HG02943 (cell line): ENCODE measurements at regions not wholly inside any gene's neighbourhood (a gene's known extent, or its start where the extent isn't known, plus 50 kb on each side); places are given as distances from the start of the nearest gene placed in this dataset.
"Not testable (repeated sequence)": the region's sequence is repeated elsewhere in the genome, so short reads cannot be mapped to it uniquely, and the experiment has no call there.

Experiments used
- ATAC-seq: cut with Tn5 transposase; IDR thresholded peaks from one replicate; pipeline ENCODE4 v1.9.1; 2021; ENCODE audit warnings: mild to moderate bottlenecking, low read depth, moderate library complexity; ENCODE audit not compliant: unreplicated experiment

- no peak for ATAC-seq
Measured at GRCh38 chr18:78857314-78858150, 122.1 kb upstream of the SALL3 start.

GRCh38 chr18:78859686-78860085 is 119.9 kb upstream of the SALL3 start:
- ATAC-seq: no peak

- no peak for ATAC-seq
Measured at GRCh38 chr18:78860117-78860516, 119.5 kb upstream of the SALL3 start.

DNA sequence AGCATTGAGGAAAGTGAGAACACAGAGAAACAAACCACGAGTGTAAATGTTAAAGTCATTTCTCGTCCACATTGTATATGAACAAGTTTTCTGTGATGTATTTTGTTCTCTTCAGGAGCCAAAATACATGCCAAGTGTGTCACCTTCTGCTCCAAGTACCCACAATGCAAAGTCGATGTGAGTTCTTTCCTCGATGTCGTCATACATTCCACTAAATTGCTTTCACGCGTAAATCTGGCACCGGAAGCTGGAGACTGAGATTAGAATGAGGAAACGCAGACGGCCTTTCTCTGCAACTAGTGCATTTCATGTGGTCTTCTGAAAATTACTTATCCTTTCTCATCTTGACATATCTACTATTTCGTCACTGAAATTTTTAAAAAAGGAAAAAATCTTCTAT is 118.5 kb upstream of the SALL3 start:
- ATAC-seq: no peak

- ATAC-seq: no peak
Measured at GRCh38 chr18:78861706-78862105, 117.9 kb upstream of the SALL3 start.

DNA sequence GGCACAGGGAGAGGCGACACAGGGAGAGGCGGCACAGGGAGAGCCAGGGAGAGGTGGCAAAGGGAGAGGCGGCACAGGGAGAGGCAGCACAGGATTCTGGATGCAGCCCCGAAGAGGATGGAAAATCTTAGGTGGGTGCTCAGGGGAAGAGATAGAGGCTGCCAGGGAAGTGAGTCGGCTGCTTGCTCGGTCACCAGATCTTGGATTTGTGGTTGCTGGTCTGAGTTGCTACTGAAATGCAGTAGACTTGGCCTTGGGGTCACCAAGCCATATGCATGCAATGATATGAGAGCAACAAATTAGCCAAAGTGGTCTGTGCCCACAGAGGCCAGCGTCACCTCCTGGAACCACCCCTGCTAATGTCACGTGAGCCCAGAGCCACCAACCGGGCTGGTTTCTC is 117.2 kb upstream of the SALL3 start:
- no peak for ATAC-seq

- ATAC-seq: no peak
Measured at GRCh38 chr18:78865056-78865598, 114.5 kb upstream of the SALL3 start.

DNA sequence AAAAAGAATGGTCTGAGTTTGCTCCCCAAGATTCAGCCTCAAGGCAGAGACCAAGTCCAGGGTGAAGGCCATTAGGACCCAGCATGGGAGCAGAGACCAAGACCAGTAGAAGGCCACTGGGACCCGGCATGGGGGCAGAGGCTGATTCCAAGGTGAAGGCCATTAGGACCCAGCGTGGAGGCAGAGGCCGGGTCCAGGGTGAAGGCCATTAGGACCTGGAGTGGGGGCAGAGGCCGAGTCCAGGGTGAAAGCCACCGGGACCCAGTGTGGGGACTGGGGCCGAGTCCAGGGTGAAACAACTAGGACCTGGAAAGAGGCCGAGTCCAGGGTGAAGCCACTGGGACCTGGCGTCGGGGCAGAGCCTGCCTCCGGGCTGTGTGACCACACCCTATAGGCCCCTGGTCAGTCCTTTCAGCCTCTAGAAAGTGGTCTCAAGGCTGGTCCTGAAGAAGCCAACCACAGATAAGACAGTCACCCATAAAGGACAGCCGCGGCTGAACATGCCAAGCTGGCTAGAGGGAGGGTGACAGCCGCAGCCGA is 113.8 kb upstream of the SALL3 start:
- no peak for ATAC-seq

DNA sequence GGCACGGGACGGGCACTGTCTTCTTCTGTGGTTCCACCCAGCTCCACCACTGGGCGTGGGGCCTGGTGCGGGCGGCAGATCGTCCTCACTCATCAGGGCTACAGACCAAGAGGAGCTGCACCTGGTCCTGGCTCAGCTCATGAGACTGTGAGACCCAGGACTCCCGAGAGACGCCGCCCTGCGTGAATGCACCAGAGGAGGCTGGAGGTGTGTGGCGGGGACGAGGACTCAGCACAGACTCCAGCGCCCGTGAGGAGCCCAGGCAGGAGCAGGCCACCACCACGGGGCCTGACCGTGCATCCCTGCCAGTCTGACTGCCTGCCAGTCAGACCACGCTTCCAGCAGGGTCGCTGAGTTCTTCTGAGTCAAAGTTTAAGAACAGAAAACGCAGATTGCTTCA is 112.5 kb upstream of the SALL3 start:
- ATAC-seq: no peak

DNA sequence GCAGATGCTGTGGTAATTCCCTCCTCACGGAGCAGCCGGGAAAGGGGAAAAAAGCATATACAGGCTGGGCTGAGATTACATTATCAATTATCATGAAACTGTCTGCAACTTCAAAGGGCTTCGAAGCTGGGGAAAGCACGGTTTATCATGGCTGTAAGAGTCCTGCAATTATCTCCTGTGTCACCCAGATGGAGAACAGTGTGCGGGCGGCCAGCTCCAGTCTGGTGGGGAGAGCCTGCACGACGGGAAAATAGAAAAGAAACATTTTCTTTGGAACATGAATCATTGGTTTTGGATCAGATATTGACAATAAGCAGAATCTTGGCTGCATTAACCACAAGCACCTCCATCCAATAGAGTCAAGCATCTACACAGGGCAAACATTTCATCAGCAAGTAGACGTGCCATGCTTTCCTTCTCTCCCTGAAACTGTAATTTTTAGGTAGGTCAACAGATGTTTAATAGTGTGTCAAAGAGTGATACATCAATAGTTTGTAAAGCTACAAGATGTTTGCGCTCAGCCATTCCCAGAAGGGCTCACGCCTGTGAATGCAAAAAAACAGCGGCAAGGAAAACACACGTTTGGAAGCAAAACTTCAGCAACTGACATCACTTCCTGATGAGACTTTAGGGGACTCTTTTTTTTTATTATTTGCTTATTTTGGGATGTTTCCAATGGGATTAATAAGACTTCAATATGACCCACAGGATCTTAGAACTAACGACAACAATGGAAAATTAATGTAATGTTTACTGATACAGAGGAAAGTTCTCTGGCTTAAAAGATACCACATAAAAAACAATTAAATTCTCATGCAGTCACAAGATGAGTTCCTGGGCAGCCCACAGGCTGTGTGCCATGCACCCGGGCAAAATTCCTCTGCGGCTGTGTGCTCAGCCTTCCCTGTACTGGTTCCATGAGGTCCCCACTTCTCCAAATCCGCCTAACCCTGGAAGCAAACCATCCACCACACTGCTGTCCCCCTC is 111.0 kb upstream of the SALL3 start:
- ATAC-seq: no peak

DNA sequence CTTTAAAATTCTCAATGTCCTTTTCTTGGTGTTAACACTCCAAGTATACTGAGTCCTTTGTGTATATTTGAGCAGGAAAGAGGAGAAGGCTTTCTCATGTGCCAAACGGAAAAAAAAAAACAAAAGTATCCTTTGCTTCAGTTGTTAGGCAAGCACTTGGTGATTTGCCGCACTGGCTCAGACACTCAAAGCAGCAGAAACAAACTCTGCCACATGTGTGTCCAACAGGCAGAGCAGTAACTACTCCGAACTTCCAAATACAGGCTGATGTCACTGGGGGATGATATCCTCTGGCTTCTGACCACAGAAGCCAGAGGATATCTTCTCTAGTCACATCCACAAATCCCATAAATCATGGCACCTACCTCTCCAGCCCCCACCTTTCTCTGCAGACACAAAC is 108.0 kb upstream of the SALL3 start:
- ATAC-seq: no peak

DNA sequence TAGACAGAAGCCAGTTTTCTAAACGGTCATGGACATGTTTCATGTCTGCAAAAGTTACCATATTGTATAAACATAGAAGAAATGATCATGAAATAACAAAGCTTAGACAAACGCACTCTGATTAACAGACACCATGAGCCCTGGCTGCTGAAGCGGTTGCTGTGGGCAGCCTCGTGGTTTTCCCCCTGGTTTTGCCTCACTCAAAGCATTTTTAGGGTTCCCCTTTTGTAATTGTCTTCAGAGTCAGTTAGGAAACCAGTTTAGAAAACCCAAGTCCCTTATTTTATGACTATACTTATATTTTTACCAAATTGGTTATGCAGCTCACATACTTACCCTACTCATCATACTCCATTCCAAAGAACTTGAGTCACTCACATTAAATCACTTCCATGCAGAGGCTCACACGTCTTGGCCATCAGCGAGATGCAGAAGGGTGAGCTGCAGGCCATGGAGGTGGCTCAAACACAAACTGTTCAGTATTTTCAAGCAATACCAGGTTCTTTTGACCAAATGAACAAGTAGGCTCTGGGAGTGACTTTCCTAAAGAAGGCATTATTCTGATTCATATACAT is 105.6 kb upstream of the SALL3 start:
- ATAC-seq: no peak

- no peak for ATAC-seq
Measured at GRCh38 chr18:78875016-78875777, 104.4 kb upstream of the SALL3 start.

DNA sequence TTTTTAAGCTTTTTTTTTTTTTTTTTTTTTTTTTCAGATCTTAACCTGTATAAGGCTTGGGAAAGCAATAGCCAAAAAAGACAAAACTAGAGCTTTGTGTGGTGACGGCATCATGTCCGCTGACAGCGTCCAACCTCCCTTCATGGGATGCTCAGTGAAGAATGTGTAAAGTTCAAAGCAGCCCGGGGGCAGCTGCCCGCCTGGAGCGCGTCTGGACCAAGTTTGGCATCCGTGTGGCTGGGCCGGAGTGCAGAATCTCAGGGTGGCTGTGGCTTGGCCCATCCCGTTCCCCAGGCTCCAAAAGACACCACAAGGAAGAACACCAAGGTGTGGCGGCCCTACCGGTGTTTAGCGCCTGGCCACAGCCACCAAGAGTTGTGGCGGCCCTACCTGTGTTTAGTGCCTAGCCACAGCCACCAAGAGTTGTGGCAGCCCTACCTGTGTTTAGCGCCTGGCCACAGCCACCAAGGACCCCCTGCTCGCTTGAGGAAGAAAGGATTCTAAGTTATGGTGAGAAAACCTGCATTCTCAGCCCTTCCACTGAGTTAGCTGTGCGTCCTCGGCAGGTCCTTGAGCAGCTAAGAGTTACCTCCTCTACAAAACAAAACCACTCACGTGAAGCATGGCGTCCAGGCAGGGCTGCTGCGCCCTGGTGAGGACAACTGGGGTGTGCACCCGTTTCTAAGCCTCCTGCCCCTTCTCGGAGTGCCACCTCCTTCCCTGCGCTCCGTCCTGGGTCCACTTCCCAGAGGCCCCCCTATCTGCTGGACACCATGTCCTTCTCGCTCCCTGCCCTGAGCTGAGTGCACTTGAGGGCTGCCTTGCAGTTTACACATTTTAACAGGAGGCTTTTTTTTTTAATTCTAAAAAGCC is 103.6 kb upstream of the SALL3 start:
- no peak for ATAC-seq

DNA sequence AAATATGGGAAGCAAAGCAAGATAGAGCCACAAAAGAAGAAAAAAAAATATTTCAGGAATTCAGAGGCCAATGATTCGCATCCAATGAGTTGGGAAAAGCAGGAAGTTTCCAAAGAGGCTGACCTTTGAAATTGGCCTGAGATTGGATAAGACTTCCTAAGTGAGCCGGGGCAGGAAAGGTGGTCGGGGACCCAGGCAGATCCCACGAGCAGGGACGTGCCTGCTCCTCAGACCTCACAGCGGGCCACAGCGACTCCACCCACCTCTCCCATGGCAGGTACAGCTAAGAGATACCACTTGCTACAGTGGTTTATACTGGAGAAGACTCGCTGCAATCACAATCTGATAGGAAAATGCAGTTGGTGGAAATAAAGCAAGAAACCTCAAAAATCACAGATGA is 102.8 kb upstream of the SALL3 start:
- ATAC-seq: no peak

DNA sequence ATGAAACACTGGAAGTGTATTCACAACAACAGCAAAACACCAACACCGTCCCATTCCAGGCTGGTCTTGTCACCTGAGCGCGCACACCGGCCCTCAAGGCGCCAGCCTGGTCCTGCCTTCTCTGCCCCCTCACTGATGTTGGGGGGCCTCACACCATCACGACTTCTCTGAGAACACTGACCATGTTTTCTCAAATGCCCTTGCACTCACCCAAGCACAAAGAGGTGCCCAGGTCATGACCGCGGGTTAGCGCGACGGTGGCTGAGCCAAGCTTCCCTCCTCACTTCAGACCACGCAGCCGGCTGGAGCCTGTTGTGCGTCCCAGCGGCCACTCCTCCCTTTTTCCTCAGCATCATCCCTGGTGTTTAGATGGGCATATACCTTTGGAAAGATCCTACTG is 101.3 kb upstream of the SALL3 start:
- ATAC-seq: no peak

DNA sequence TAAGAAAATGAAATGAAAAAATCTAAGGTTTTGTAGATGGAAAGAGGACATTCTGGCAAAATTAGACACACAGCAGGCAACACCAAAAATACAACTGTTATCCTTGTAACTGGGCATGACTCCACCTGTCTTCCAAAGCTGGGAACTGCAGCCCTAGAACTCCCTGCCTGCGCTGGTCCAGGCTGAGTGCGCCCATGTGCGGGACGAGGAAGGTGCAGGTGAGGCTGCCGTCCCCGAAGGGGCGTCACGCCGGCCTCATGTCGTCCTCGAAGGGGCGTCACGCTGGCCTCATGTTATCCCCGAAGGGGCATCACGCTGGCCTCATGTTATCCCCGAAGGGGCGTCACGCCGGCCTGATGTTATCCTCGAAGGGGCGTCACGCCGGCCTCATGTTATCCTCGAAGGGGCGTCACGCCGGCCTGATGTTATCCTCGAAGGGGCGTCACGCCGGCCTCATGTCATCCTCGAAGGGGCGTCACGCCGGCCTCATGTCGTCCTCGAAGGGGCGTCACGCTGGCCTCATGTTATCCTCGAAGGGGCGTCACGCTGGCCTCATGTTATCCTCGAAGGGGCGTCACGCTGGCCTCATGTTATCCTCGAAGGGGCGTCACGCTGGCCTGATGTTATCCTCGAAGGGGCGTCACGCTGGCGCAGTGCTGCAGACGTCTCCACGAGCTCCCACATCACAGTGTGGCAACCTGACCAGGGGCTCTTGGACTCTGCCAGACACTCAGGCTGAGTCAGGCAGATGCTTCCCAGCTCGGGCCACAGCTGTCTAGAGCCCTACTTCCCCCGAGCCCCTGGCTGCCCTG is 100.3 kb upstream of the SALL3 start:
- not testable (repeated sequence) for ATAC-seq

DNA sequence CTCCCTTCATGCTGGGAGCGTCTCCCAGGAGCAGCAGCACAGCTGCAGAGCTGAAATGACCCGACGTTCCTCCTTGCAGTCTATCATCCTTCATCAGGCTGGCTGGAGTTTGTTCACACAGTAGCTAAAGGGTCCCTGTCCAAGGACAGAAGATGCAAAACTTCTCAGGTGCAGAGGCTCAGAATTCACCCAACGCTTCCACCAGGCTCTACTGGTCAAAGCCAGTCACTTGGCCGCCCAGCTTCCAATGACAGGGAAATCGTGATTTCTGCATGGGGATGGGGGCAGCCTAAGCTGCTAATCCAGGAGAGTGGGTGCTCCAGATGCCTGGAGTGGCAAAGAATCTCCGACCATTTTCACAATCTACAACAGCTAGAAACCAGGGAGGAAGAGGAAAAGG is 97.0 kb upstream of the SALL3 start:
- no peak for ATAC-seq
